H1 (cell line): ENCODE measurements at regions not wholly inside any gene's neighbourhood (a gene's known extent, or its start where the extent isn't known, plus 50 kb on each side); places are given as distances from the start of the nearest gene placed in this dataset.

Experiments
- CTCF ChIA-PET: fragments of 300-600 bp; sonication (Branson Sonifier 250); formaldehyde crosslinking; loops from one replicate; lab custom pipeline; 2021; ENCODE audit not compliant: partially characterized antibody; lab: Charles Lee
- POLR2A ChIA-PET: fragments of 300-600 bp; sonication (Branson Sonifier 250); formaldehyde crosslinking; loops from one replicate; lab custom pipeline; 2021; ENCODE audit warnings: inconsistent platforms; ENCODE audit not compliant: partially characterized antibody; lab: Charles Lee
- DNase-seq, 2 experiments: peaks; one replicate each; pipeline versions ENCODE4 v3.0.0 to v3.0.0-alpha.2; 2010 to 2022; ENCODE audit warnings: low spot score in 2 of 2, low read depth in 1 of 2, mixed read lengths in 1 of 2
- FAIRE-seq: peaks from 2 replicates; lab custom pipeline; 2011; peaks lifted over from hg19 to GRCh38; lab: Jason Lieb, UNC
- H2AFZ ChIP-seq: 2 replicates; pipeline ENCODE4 v1.8.1; 2012; ENCODE audit warnings: low read length, inconsistent platforms
- H2AK5ac ChIP-seq: 2 replicates; pipeline ENCODE4 v1.6.1; 2013; ENCODE audit warnings: low read depth, low read length
- H2BK120ac ChIP-seq: replicated peaks from 2 replicates; pipeline ENCODE3; 2013; ENCODE audit warnings: low read depth, low read length, inconsistent platforms
- H2BK12ac ChIP-seq: 2 replicates; pipeline ENCODE4 v1.6.1; 2013; ENCODE audit warnings: low read depth, low read length
- H2BK15ac ChIP-seq: 2 replicates; pipeline ENCODE4 v1.6.1; 2013; ENCODE audit warnings: low read length
- H2BK20ac ChIP-seq: 2 replicates; pipeline ENCODE4 v1.6.1; 2013; ENCODE audit warnings: low read length
- H2BK5ac ChIP-seq: 2 replicates; pipeline ENCODE4 v1.6.1; 2013; ENCODE audit warnings: low read depth, low read length
- H3K14ac ChIP-seq: 2 replicates; pipeline ENCODE4 v1.6.1; 2013; ENCODE audit warnings: inconsistent platforms; ENCODE audit not compliant: insufficient read length
- H3K18ac ChIP-seq: 2 replicates; pipeline ENCODE4 v1.6.1; 2013; ENCODE audit warnings: low read length; ENCODE audit errors: extremely low read depth
- H3K23ac ChIP-seq: 2 replicates; pipeline ENCODE4 v1.6.1; 2013; ENCODE audit warnings: inconsistent platforms; ENCODE audit not compliant: insufficient read length
- H3K23me2 ChIP-seq: 2 replicates; pipeline ENCODE4 v1.6.1; 2013; ENCODE audit warnings: low read depth, low read length
- H3K27ac ChIP-seq: 2 replicates; pipeline ENCODE4 v1.6.1; 2011; ENCODE audit warnings: low read depth, low read length, inconsistent platforms
- H3K27me3 ChIP-seq, 4 experiments: replicated peaks in 1 of 4; 1 replicate in 1 of 4; 2 replicates in 3 of 4; pipeline versions ENCODE4 v1.6.1 to v1.8.1; 2011 to 2013; ENCODE audit warnings: low read length in 3 of 4, mild to moderate bottlenecking in 3 of 4, inconsistent platforms in 2 of 4, mixed read lengths in 2 of 4, moderate library complexity in 1 of 4; ENCODE audit not compliant: control insufficient read depth in 3 of 4, insufficient read depth in 3 of 4; ENCODE audit errors: extremely low read depth in 1 of 4
- H3K36me3 ChIP-seq, 4 experiments: 2 replicates each; pipeline versions ENCODE4 v1.6.1 to v1.8.1; 2011 to 2013; ENCODE audit warnings: mild to moderate bottlenecking in 4 of 4, low read length in 3 of 4, moderate library complexity in 2 of 4, control low read depth in 1 of 4, inconsistent platforms in 1 of 4; ENCODE audit not compliant: insufficient read depth in 4 of 4, control insufficient read depth in 2 of 4
- H3K4ac ChIP-seq: replicated peaks from 2 replicates; pipeline ENCODE3; 2013; ENCODE audit warnings: low read length, low read depth, mixed read lengths, inconsistent platforms; ENCODE audit not compliant: insufficient read length
- H3K4me1 ChIP-seq, 4 experiments: replicated peaks in 1 of 4; 1 replicate in 1 of 4; 2 replicates in 3 of 4; pipeline versions ENCODE4 v1.6.1 to v1.8.1; 2011 to 2013; ENCODE audit warnings: low read length in 3 of 4, inconsistent platforms in 2 of 4, mixed read lengths in 1 of 4; ENCODE audit not compliant: insufficient read depth in 4 of 4, control insufficient read depth in 3 of 4
- H3K4me2 ChIP-seq, 2 experiments: 2 replicates each; pipeline versions ENCODE4 v1.6.1 to v1.8.1; 2011 to 2013; ENCODE audit warnings: low read depth in 2 of 2, low read length in 2 of 2, control low read depth in 1 of 2, inconsistent platforms in 1 of 2, mild to moderate bottlenecking in 1 of 2; ENCODE audit not compliant: insufficient read depth in 1 of 2
- H3K4me3 ChIP-seq, 4 experiments: fragments of 200-600, 300-600 bp in 1 of 4; sonication (generic), shearing (Covaris generic), sonication (Bioruptor Twin) in 1 of 4; 2 replicates each; pipeline versions ENCODE4 v1.5.1 to v1.8.1; 2011 to 2016; ENCODE audit warnings: low read length in 4 of 4, low read depth in 3 of 4, control low read depth in 2 of 4, inconsistent platforms in 2 of 4, mild to moderate bottlenecking in 2 of 4, mixed read lengths in 1 of 4, moderate library complexity in 1 of 4; ENCODE audit not compliant: insufficient read depth in 2 of 4; ENCODE audit errors: extremely low read depth in 1 of 4
- H3K56ac ChIP-seq: replicated peaks from 2 replicates; pipeline ENCODE3; 2013; ENCODE audit warnings: low read depth, mild to moderate bottlenecking, mixed read lengths, low read length, inconsistent platforms; ENCODE audit not compliant: insufficient read length
- H3K79me1 ChIP-seq: 2 replicates; pipeline ENCODE4 v1.6.1; 2013; ENCODE audit warnings: low read depth, low read length, control low read depth
- H3K79me2 ChIP-seq, 2 experiments: 2 replicates each; pipeline versions ENCODE4 v1.6.1 to v1.8.1; 2012 to 2013; ENCODE audit warnings: low read length in 2 of 2, mild to moderate bottlenecking in 2 of 2, inconsistent platforms in 1 of 2; ENCODE audit not compliant: insufficient read depth in 2 of 2, control insufficient read depth in 1 of 2
- H3K9ac ChIP-seq, 4 experiments: replicated peaks in 1 of 4; 1 replicate in 1 of 4; 2 replicates in 3 of 4; pipeline versions ENCODE4 v1.6.1 to v1.8.1; 2011 to 2013; ENCODE audit warnings: low read depth in 3 of 4, low read length in 3 of 4, control low read depth in 2 of 4, mild to moderate bottlenecking in 2 of 4, moderate library complexity in 2 of 4, inconsistent platforms in 1 of 4; ENCODE audit errors: extremely low read depth in 1 of 4
- H3K9me3 ChIP-seq, 2 experiments: 2 replicates each; pipeline versions ENCODE4 v1.6.1 to v1.8.1; 2012 to 2013; ENCODE audit warnings: mild to moderate bottlenecking in 2 of 2, moderate library complexity in 2 of 2, control low read depth in 1 of 2, inconsistent platforms in 1 of 2, low read depth in 1 of 2, low read length in 1 of 2, mixed read lengths in 1 of 2; ENCODE audit not compliant: insufficient read depth in 2 of 2
- H4K20me1 ChIP-seq, 2 experiments: replicated peaks in 1 of 2; 2 replicates each; pipeline versions ENCODE3 to v1.8.1; 2011 to 2013; ENCODE audit warnings: inconsistent platforms in 2 of 2, low read length in 2 of 2, mild to moderate bottlenecking in 1 of 2; ENCODE audit not compliant: insufficient read depth in 2 of 2, control insufficient read depth in 1 of 2
- H4K5ac ChIP-seq: 2 replicates; pipeline ENCODE4 v1.6.1; 2013; ENCODE audit warnings: low read length, low read depth, mixed read lengths, inconsistent platforms; ENCODE audit not compliant: insufficient read length
- H4K8ac ChIP-seq: 2 replicates; pipeline ENCODE4 v1.8.0; 2013; ENCODE audit warnings: mild to moderate bottlenecking, moderate library complexity, low read length, inconsistent platforms; ENCODE audit not compliant: insufficient read depth; ENCODE audit errors: extremely low read depth
- H4K91ac ChIP-seq: replicated peaks from 2 replicates; pipeline ENCODE3; 2013; ENCODE audit warnings: low read length, mixed read lengths, inconsistent platforms; ENCODE audit not compliant: insufficient read length
- CBX5 ChIP-seq: fragments of 300-800, 300-1000 bp; sonication (generic); IDR thresholded peaks from 2 replicates; pipeline ENCODE4 v1.7.1; 2016; ENCODE audit warnings: antibody characterized with exemption, low read length, low read depth
- CHD1 ChIP-seq: IDR thresholded peaks from 2 replicates; pipeline ENCODE4 v1.6.1; 2012; ENCODE audit warnings: low read depth, low read length, improper control_type of control experiment
- EZH2 ChIP-seq: fragments of 200-600 bp; sonication (generic); IDR thresholded peaks from 2 replicates; pipeline ENCODE4 v1.7.1; 2012; ENCODE audit warnings: low read depth, mild to moderate bottlenecking, moderate library complexity, low read length, inconsistent platforms; ENCODE audit not compliant: severe bottlenecking
- GABPA ChIP-seq: IDR thresholded peaks from 2 replicates; pipeline ENCODE4 v1.6.1; 2011; ENCODE audit warnings: mild to moderate bottlenecking, low read length, moderate library complexity, borderline replicate concordance; ENCODE audit not compliant: insufficient read depth
- JUND ChIP-seq: IDR thresholded peaks from 2 replicates; pipeline ENCODE4 v1.6.1; 2011; ENCODE audit warnings: mild to moderate bottlenecking, improper control_type of control experiment, low read length
- KDM4A ChIP-seq: IDR thresholded peaks from one replicate; pipeline ENCODE4 v1.7.1; 2012; ENCODE audit warnings: low read depth, mild to moderate bottlenecking, moderate library complexity, low read length, inconsistent platforms; ENCODE audit not compliant: severe bottlenecking
- MAFK ChIP-seq: IDR thresholded peaks from 2 replicates; pipeline ENCODE4 v1.6.1; 2012; ENCODE audit warnings: low read depth, mild to moderate bottlenecking, improper control_type of control experiment, low read length
- PHF8 ChIP-seq: fragments of 200-600 bp; sonication (generic); conservative IDR thresholded peaks from 2 replicates; pipeline ENCODE4 v1.7.1; 2012; ENCODE audit warnings: low read depth, mild to moderate bottlenecking, inconsistent platforms, low read length, moderate library complexity
- POU5F1 ChIP-seq: IDR thresholded peaks from 2 replicates; pipeline ENCODE4 v1.6.1; 2011; ENCODE audit warnings: low read depth, mild to moderate bottlenecking, low read length, moderate library complexity
- SIX5 ChIP-seq: IDR thresholded peaks from 2 replicates; pipeline ENCODE4 v1.6.1; 2011; ENCODE audit warnings: mild to moderate bottlenecking, low read depth, low read length
- SP2 ChIP-seq: IDR thresholded peaks from 2 replicates; pipeline ENCODE4 v1.6.1; 2012; ENCODE audit warnings: mild to moderate bottlenecking, low read length, inconsistent platforms
- TBP ChIP-seq: IDR thresholded peaks from 2 replicates; pipeline ENCODE4 v1.6.1; 2011; ENCODE audit warnings: low read depth, low read length, improper control_type of control experiment
- WGBS, 2 experiments: shearing (Covaris generic) in 1 of 2; methylation state at CpG; one replicate each; pipeline versions ENCODE4 v1.1.6 to v1.1.7; 2013 to 2015; ENCODE audit warnings: low lambda C conversion rate in 2 of 2, mixed read lengths in 2 of 2, inconsistent platforms in 1 of 2, low coverage in 1 of 2, missing lambda C conversion rate in 1 of 2; ENCODE audit not compliant: insufficient replicate concordance in 2 of 2, insufficient coverage in 1 of 2, insufficient read length in 1 of 2; ENCODE audit errors: extremely low coverage in 1 of 2, missing lambda C conversion rate in 1 of 2; 5-methylcytosine and 5-hydroxymethylcytosine counted together
- TF ChIP-seq, protein P1 (sequence below): IDR thresholded peaks from 2 replicates; pipeline ENCODE4 v1.6.1; 2011; ENCODE audit warnings: low read depth, mild to moderate bottlenecking, low read length; ENCODE audit not compliant: insufficient read depth

GRCh38 chr20:46787991-46788762 is 78.7 kb downstream of the SLC2A10 start:
- CTCF ChIA-PET, result no interaction called here
- no peak for DNase-seq

More at GRCh38 chr20:46787991-46788762, 78.7 kb downstream of the SLC2A10 start:
- H2BK20ac ChIP-seq, result no peak overlapping the region
- H4K20me1 ChIP-seq, result peaks cover 0 to 1% of the 10 kb centered on the region in 2 experiments
- TF ChIP-seq EZH2 (no peak), JUND (no peak), MAFK (no peak), CBX5 (no peak), KDM4A (no peak), TBP (no peak), PHF8 (no peak), SIX5 (no peak), POU5F1 (no peak), CHD1 (no peak), SP2 (no peak), GABPA (no peak)
- TF ChIP-seq, protein P1, sequence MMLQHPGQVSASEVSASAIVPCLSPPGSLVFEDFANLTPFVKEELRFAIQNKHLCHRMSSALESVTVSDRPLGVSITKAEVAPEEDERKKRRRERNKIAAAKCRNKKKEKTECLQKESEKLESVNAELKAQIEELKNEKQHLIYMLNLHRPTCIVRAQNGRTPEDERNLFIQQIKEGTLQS, result no peak
- TF ChIP-seq, all 59 proteins: peak for 0
- no peak overlapping the region; the same call in 1 of the 2 replicates for H2BK5ac ChIP-seq
- no peaks in the 10 kb centered on the region for H3K36me3 ChIP-seq
- H2AFZ ChIP-seq, result no peak overlapping the region
- WGBS, 2 experiments, result 88% methylated on average over 21 of the region's 21 CpGs; no CpG with 5 or more reads in 1 of the 2 experiments
- H3K23me2 ChIP-seq, result peaks cover 8% of the 10 kb centered on the region; the same call in 1 of the 2 replicates
- no peak overlapping the region for H3K4ac ChIP-seq
- H3K23ac ChIP-seq, result no peak overlapping the region
- H3K4me3 ChIP-seq, result no peak overlapping the region
- H2BK12ac ChIP-seq, result peak overlapping the region; percentile 7; the same call in 1 of the 2 replicates
- no peak overlapping the region for H3K14ac ChIP-seq
- H3K9me3 ChIP-seq, result no peaks in the 10 kb centered on the region
- no peak overlapping the region for H3K9ac ChIP-seq
- H3K4me2 ChIP-seq, result no peak overlapping the region
- H3K18ac ChIP-seq, result no peak overlapping the region
- H4K5ac ChIP-seq, result no peak overlapping the region
- H2BK120ac ChIP-seq, result no peak overlapping the region
- H4K8ac ChIP-seq, result no peak overlapping the region
- H3K27me3 ChIP-seq, result no peaks in the 10 kb centered on the region
- no peaks in the 10 kb centered on the region for H3K79me2 ChIP-seq
- no peak overlapping the region; the same call in 1 of the 2 replicates for H2BK15ac ChIP-seq
- peak overlapping the region; percentile 51 for H4K91ac ChIP-seq
- no peak for FAIRE-seq
- H3K27ac ChIP-seq, result no peak overlapping the region
- H3K79me1 ChIP-seq, result no peaks in the 10 kb centered on the region; the same call in none of the 2 replicates
- no peak overlapping the region for H3K56ac ChIP-seq
- POLR2A ChIA-PET, result no interaction called here
- 0 out of 2 replicates have a peak overlapping the region, but pooled peaks have one; percentile 28 for H2AK5ac ChIP-seq
- peaks cover 0 to 9% (median 0%) of the 10 kb centered on the region in 4 experiments; a peak in 3 of 7 replicates for H3K4me1 ChIP-seq
